Esophagus (tissue), 2 donors: ENCODE measurements at regions not wholly inside any gene's neighbourhood (a gene's known extent, or its start where the extent isn't known, plus 50 kb on each side); places are given as distances from the start of the nearest gene placed in this dataset.
A peak's percentile ranks its signal among the peaks of the same experiment; 100 is the strongest.
"Not testable (repeated sequence)": the region's sequence is repeated elsewhere in the genome, so short reads cannot be mapped to it uniquely, and the experiment has no call there.

Experiments
- H3K27ac ChIP-seq, 2 donors: one replicate each; pipeline ENCODE4 v1.5.1; 2013; ENCODE audit warnings: low read depth in 2 of 2, mild to moderate bottlenecking in 2 of 2, inconsistent platforms in 1 of 2, low read length in 1 of 2, moderate library complexity in 1 of 2
- H3K27me3 ChIP-seq, 2 donors: one replicate each; pipeline ENCODE4 v1.6.1; 2013; ENCODE audit warnings: low read length in 2 of 2, control low read depth in 1 of 2, mild to moderate bottlenecking in 1 of 2; ENCODE audit not compliant: insufficient read depth in 2 of 2, control insufficient read depth in 1 of 2
- H3K36me3 ChIP-seq, 2 donors: one replicate each; pipeline ENCODE4 v1.6.1; 2013; ENCODE audit warnings: low read length in 1 of 2; ENCODE audit not compliant: control insufficient read depth in 2 of 2, insufficient read depth in 2 of 2
- H3K4me1 ChIP-seq, 2 donors: one replicate each; pipeline ENCODE4 v1.6.1; 2013; ENCODE audit warnings: low read length in 1 of 2; ENCODE audit not compliant: control insufficient read depth in 2 of 2, insufficient read depth in 2 of 2
- H3K4me3 ChIP-seq, 2 donors: one replicate each; pipeline ENCODE4 v1.5.1; 2013; ENCODE audit warnings: low read length in 2 of 2, mild to moderate bottlenecking in 2 of 2, low read depth in 1 of 2, moderate library complexity in 1 of 2
- H3K9me3 ChIP-seq, 2 donors: one replicate each; pipeline ENCODE4 v1.6.1; 2013; ENCODE audit warnings: mild to moderate bottlenecking in 2 of 2, low read depth in 1 of 2, low read length in 1 of 2, moderate library complexity in 1 of 2; ENCODE audit not compliant: control insufficient read depth in 2 of 2, insufficient read depth in 1 of 2
- WGBS, 2 donors: extraction: QIAGEN DNeasy Blood & Tissue Kit; methylation state at CpG; one replicate each; pipeline ENCODE4 v1.1.7; 2013; 5-methylcytosine and 5-hydroxymethylcytosine counted together
- donor health status: healthy with polysubstance abuse.
- donor health status: Bipolar disorder and iron deficiency.

GRCh38 chr3:193823213-193823605, 230.2 kb downstream of the OPA1 start:
- not testable (repeated sequence) for H3K9me3 ChIP-seq, H3K36me3 ChIP-seq, H3K4me3 ChIP-seq, H3K27ac ChIP-seq, H3K27me3 ChIP-seq, H3K4me1 ChIP-seq
- 81 to 88% methylated on average over 3 of the region's 3 CpGs for WGBS, 2 donors

GRCh38 chr3:193824365-193824764, 231.4 kb downstream of the OPA1 start:
- Histone ChIP-seq H3K27ac (no peak overlapping the region), H3K4me1 (peaks cover 0 to 10% of the 10 kb centered on the region in 2 donors), H3K9me3 (no peaks in the 10 kb centered on the region), H3K4me3 (no peak overlapping the region), H3K36me3 (no peaks in the 10 kb centered on the region), H3K27me3 (no peaks in the 10 kb centered on the region)

- WGBS, 2 donors: 78 to 84% methylated on average over 6 of the region's 6 CpGs
- Histone ChIP-seq H3K27ac (peak overlapping the region; percentile 38 to 55), H3K27me3 (no peaks in the 10 kb centered on the region), H3K4me1 (peaks cover 2 to 13% of the 10 kb centered on the region in 2 donors), H3K9me3 (no peaks in the 10 kb centered on the region), H3K36me3 (no peaks in the 10 kb centered on the region), H3K4me3 (no peak overlapping the region)
These were observed 232.6 kb downstream of the OPA1 start for GRCh38 chr3:193825617-193826016.

GRCh38 chr3:193826159-193826795, 233.3 kb downstream of the OPA1 start:
- H3K27me3 ChIP-seq: no peaks in the 10 kb centered on the region
- H3K36me3 ChIP-seq: no peaks in the 10 kb centered on the region
- peaks cover 3 to 13% of the 10 kb centered on the region in 2 donors for H3K4me1 ChIP-seq
- WGBS, 2 donors: 69 to 70% methylated on average over 12 of the region's 12 CpGs
- no peak overlapping the region for H3K4me3 ChIP-seq
- H3K27ac ChIP-seq: peak overlapping the region; percentile 53 to 55
- no peaks in the 10 kb centered on the region for H3K9me3 ChIP-seq

- Histone ChIP-seq H3K27me3 (no peaks in the 10 kb centered on the region), H3K4me3 (no peak overlapping the region), H3K27ac (peak overlapping the region; percentile 54 to 55), H3K4me1 (peaks cover 3 to 17% of the 10 kb centered on the region in 2 donors), H3K9me3 (no peaks in the 10 kb centered on the region), H3K36me3 (no peaks in the 10 kb centered on the region)
- WGBS, 2 donors: 76 to 79% methylated on average over 7 of the region's 7 CpGs
These were observed 234.1 kb downstream of the OPA1 start for GRCh38 chr3:193827040-193827669.

- Histone ChIP-seq H3K9me3 (no peaks in the 10 kb centered on the region), H3K27me3 (no peaks in the 10 kb centered on the region), H3K27ac (peak overlapping the region; percentile 58 to 100), H3K36me3 (no peaks in the 10 kb centered on the region), H3K4me3 (no peak overlapping the region), H3K4me1 (peaks cover 3 to 20% of the 10 kb centered on the region in 2 donors)
- 70 to 80% methylated on average over 2 of the region's 2 CpGs for WGBS, 2 donors
These were observed 234.9 kb downstream of the OPA1 start for GRCh38 chr3:193827871-193828270.

GRCh38 chr3:193828477-193828876, 235.5 kb downstream of the OPA1 start:
- Histone ChIP-seq H3K4me3 (no peak overlapping the region), H3K27me3 (no peaks in the 10 kb centered on the region), H3K27ac (peak overlapping the region; percentile 97 to 100), H3K4me1 (peaks cover 6 to 20% of the 10 kb centered on the region in 2 donors), H3K36me3 (no peaks in the 10 kb centered on the region), H3K9me3 (no peaks in the 10 kb centered on the region)
- 51 to 53% methylated on average over 6 of the region's 6 CpGs for WGBS, 2 donors

GRCh38 chr3:193829781-193830180, 236.8 kb downstream of the OPA1 start:
- Histone ChIP-seq H3K9me3 (no peaks in the 10 kb centered on the region), H3K4me1 (peaks cover 6 to 31% of the 10 kb centered on the region in 2 donors), H3K27ac (peak overlapping the region; percentile 97 to 100), H3K36me3 (no peaks in the 10 kb centered on the region), H3K27me3 (no peaks in the 10 kb centered on the region), H3K4me3 (no peak overlapping the region)
- 51 to 52% methylated on average over 5 of the region's 5 CpGs for WGBS, 2 donors

GRCh38 chr3:193830791-193831191, 237.8 kb downstream of the OPA1 start:
- Histone ChIP-seq H3K27ac (peak overlapping the region; percentile 97 to 100), H3K4me1 (peaks cover 6 to 29% of the 10 kb centered on the region in 2 donors), H3K27me3 (no peaks in the 10 kb centered on the region), H3K36me3 (no peaks in the 10 kb centered on the region), H3K9me3 (no peaks in the 10 kb centered on the region), H3K4me3 (no peak overlapping the region)
- 55 to 79% methylated on average over 8 of the region's 8 CpGs for WGBS, 2 donors
